Activated T-helper 1 cell treated with anti-CD3 and anti-CD28 coated beads, Interleukin-12 subunit alpha, Interleukin-12 subunit beta, Interleukin-2, Interleukin-4 antibody, amounts not matched to agents 30 ng/mL and 10 ng/mL and 1 ng/mL, durations not matched to agents 14 hours and 24 hours and 36 hours (primary cell): ENCODE measurements at regions not wholly inside any gene's neighbourhood (a gene's known extent, or its start where the extent isn't known, plus 50 kb on each side); places are given as distances from the start of the nearest gene placed in this dataset.

Experiments
- DNase-seq: peaks from one replicate; pipeline ENCODE4 v3.0.0; 2021; ENCODE audit warnings: low spot score
- H3K27ac Mint-ChIP-seq: one replicate; pipeline ENCODE4 v1.8.0; 2021; ENCODE audit warnings: mild to moderate bottlenecking, mixed read lengths
- H3K27me3 Mint-ChIP-seq: one replicate; pipeline ENCODE4 v1.8.0; 2022; ENCODE audit warnings: mild to moderate bottlenecking, moderate library complexity, mixed read lengths; ENCODE audit not compliant: insufficient read depth
- H3K36me3 Mint-ChIP-seq: one replicate; pipeline ENCODE4 v1.8.0; 2021; ENCODE audit warnings: low read depth, mixed read lengths
- H3K4me1 Mint-ChIP-seq: one replicate; pipeline ENCODE4 v1.8.0; 2021; ENCODE audit warnings: low read depth, mixed read lengths
- H3K4me3 Mint-ChIP-seq: one replicate; pipeline ENCODE4 v1.8.0; 2021; ENCODE audit warnings: mild to moderate bottlenecking, moderate library complexity, mixed read lengths
- H3K9me3 Mint-ChIP-seq: one replicate; pipeline ENCODE4 v1.8.0; 2021; ENCODE audit warnings: mixed read lengths
- intact Hi-C: fragments of 100-400 bp; cut with micrococcal nuclease; formaldehyde crosslinking; loops from one replicate; pipeline ENCODE4 v1.15.1; 2024

GRCh38 chr6:56699066-56699654 lies 56.5 kb upstream of the DST start:
- no peaks in the 10 kb centered on the region for H3K9me3 Mint-ChIP-seq
- DNase-seq = no peak
- no peak overlapping the region for H3K27ac Mint-ChIP-seq
- H3K27me3 Mint-ChIP-seq = no peaks in the 10 kb centered on the region
- H3K36me3 Mint-ChIP-seq = no peaks in the 10 kb centered on the region
- H3K4me3 Mint-ChIP-seq = no peak overlapping the region
- intact Hi-C loops = loop anchor here (1.0 kb wide), 2 partner anchors 62 to 340 kb away; no protein-coding TSS in a partner anchor
- H3K4me1 Mint-ChIP-seq = no peaks in the 10 kb centered on the region

GRCh38 chr6:56695702-56696101 lies 53.0 kb upstream of the DST start:
- H3K9me3 Mint-ChIP-seq = no peaks in the 10 kb centered on the region
- H3K27ac Mint-ChIP-seq = no peak overlapping the region
- no peaks in the 10 kb centered on the region for H3K4me1 Mint-ChIP-seq
- no peak overlapping the region for H3K4me3 Mint-ChIP-seq
- intact Hi-C loops = no loop called here
- H3K27me3 Mint-ChIP-seq = no peaks in the 10 kb centered on the region
- no peak for DNase-seq
- no peaks in the 10 kb centered on the region for H3K36me3 Mint-ChIP-seq

DNA sequence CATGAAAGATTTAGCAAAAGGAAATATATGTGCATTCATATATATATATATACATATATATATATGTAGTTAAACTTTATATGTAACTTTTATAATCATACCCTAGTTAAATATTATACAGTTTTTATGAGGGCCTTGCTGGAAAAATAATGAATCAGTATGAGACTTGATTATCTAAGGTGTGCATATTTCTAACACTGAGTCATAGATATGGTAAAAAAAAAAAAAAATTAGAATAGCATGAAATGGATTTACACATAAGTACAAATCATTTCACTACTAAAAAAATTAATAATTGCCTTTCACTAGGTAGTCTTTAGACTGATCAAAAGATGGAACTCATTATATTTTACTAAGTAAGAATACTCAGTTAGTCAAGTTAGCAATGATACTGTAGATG lies 51.3 kb upstream of the DST start:
- H3K27ac Mint-ChIP-seq = no peak overlapping the region
- H3K27me3 Mint-ChIP-seq = no peaks in the 10 kb centered on the region
- DNase-seq = no peak
- H3K36me3 Mint-ChIP-seq = no peaks in the 10 kb centered on the region
- no peaks in the 10 kb centered on the region for H3K9me3 Mint-ChIP-seq
- H3K4me3 Mint-ChIP-seq = no peak overlapping the region
- H3K4me1 Mint-ChIP-seq = no peaks in the 10 kb centered on the region
- intact Hi-C loops = no loop called here

DNA sequence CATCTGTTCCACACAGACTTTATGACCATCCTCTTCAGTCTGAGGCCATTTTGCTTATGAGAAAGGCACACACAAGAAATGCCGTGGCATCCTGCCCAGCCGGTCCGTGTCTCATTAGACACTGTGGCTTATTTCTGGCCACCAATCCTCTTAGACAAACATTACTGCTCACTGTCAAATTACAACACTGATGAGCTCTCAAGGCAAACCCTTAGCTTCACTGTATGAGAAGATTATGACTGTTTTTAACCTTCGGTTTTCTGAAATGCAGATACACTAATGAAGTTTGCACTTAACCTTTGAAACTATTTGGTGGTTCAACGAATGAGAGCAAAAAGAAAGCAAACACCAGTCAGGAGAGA lies 50.5 kb upstream of the DST start:
- DNase-seq = no peak
- no peak overlapping the region for H3K27ac Mint-ChIP-seq
- no peaks in the 10 kb centered on the region for H3K9me3 Mint-ChIP-seq
- no peaks in the 10 kb centered on the region for H3K36me3 Mint-ChIP-seq
- H3K4me1 Mint-ChIP-seq = no peaks in the 10 kb centered on the region
- H3K27me3 Mint-ChIP-seq = peaks cover 5% of the 10 kb centered on the region
- intact Hi-C loops = no loop called here
- no peak overlapping the region for H3K4me3 Mint-ChIP-seq

DNA sequence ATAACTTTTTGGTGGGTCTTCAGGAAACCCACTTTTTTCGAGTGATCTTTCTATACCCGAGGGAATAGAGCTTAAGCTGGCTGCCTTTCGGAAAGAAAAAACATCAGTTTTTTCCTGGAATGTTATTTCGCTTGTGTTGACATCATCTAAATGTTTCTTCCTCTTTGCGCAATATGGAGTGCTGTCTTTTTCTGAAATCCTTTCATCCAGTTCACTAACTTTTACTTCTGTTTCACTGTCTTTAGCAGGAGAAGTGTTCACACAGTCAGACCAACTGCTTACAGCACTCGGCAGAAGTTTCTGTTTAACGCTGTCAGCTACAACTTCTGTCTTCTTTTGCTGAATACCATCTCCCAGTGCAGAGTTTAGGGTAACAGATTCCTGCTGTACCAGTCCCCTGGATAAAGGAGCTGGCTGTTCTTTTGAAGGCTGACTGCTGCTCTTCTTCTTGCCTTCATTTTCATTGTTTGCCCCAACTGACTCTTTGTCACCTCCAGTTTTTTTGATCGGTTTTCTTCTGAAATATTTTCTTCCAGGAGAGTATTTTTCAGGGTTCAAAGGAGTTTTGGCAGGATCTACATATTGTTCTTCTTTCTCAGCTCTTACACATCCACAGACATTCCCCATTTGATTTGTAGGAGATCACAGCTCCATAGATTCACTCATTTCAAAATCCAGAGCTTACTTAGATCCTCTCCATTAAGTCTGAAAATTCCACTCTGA lies 50.0 kb upstream of the DST start:
- H3K36me3 Mint-ChIP-seq = no peaks in the 10 kb centered on the region
- intact Hi-C loops = no loop called here
- no peaks in the 10 kb centered on the region for H3K9me3 Mint-ChIP-seq
- no peak overlapping the region for H3K4me3 Mint-ChIP-seq
- H3K27ac Mint-ChIP-seq = no peak overlapping the region
- H3K4me1 Mint-ChIP-seq = no peaks in the 10 kb centered on the region
- H3K27me3 Mint-ChIP-seq = peaks cover 5% of the 10 kb centered on the region
- DNase-seq = no peak
